HL-60 (cell line): ENCODE measurements at regions not wholly inside any gene's neighbourhood (a gene's known extent, or its start where the extent isn't known, plus 50 kb on each side); places are given as distances from the start of the nearest gene placed in this dataset.

Experiments used
- DNase-seq, 2 experiments: peaks; one replicate each; pipeline ENCODE4 v3.0.0-alpha.2; 2010 to 2020; ENCODE audit warnings: low read depth in 1 of 2, low spot score in 1 of 2
- H3K27ac ChIP-seq: fragments of 250-450 bp; sonication (Bioruptor Pico); replicated peaks from 2 replicates; pipeline ENCODE4 v1.5.1; 2020; ENCODE audit warnings: mild to moderate bottlenecking, moderate library complexity
- H3K27me3 ChIP-seq: fragments of 250-450 bp; sonication (Bioruptor Pico); 2 replicates; pipeline ENCODE4 v1.5.1; 2021; ENCODE audit warnings: mild to moderate bottlenecking, moderate library complexity; ENCODE audit not compliant: insufficient read depth, poor library complexity, severe bottlenecking
- H3K4me3 ChIP-seq: replicated peaks from 2 replicates; pipeline ENCODE4 v1.5.1; 2011; ENCODE audit warnings: mild to moderate bottlenecking, control low read depth, low read length; ENCODE audit not compliant: insufficient read depth
- GABPA ChIP-seq: IDR thresholded peaks from 2 replicates; pipeline ENCODE4 v1.6.1; 2012; ENCODE audit warnings: low read depth
- POLR2AphosphoS5 ChIP-seq: IDR thresholded peaks from 2 replicates; pipeline ENCODE4 v1.6.1; 2012; ENCODE audit warnings: low read depth
- SPI1 ChIP-seq: IDR thresholded peaks from 2 replicates; pipeline ENCODE4 v1.6.1; 2012; ENCODE audit warnings: low read depth, mild to moderate bottlenecking, borderline replicate concordance
- TF ChIP-seq, protein P1 (sequence below): IDR thresholded peaks from one replicate; pipeline ENCODE4 v1.5.1; 2011; ENCODE audit warnings: low read length, control low read depth, inconsistent platforms; ENCODE audit not compliant: insufficient read depth
- TF ChIP-seq, protein P2 (sequence below): IDR thresholded peaks from 2 replicates; pipeline ENCODE4 v1.6.1; 2012; ENCODE audit warnings: low read depth; ENCODE audit not compliant: insufficient replicate concordance

DNA sequence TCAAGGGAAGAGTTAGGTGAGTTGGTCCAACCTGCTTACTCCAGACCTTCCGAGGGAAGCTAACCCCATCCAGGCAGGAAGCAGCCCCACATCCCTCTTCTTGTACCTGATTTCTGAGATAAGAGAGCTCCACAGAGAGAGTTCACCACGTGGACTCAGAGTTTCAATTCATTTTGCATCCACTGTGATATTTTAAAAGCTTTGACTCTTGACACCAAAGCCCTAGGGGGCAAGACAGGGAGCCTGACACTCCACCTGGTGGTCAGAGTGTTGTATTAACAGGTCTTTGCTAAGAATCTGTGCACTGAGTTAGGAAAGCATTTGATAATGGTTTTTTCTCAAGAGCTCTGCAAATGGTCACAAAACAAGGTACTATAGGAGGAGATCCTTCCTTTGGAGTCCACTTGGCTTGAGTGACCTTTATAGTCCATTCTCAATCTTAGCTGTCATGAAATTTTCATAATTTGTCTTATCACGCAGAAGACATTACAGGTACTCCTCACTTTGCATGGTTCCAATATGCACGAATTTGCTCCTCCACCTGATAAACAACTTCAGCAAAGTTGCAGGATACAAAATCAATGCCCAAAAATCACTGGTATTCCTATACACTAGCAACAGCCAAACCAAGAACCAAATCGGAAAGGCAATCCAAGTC, 56.2 kb upstream of the RIPOR2 start:
- Histone ChIP-seq H3K27ac (no peak overlapping the region), H3K27me3 (no peaks in the 10 kb centered on the region), H3K4me3 (no peak overlapping the region)
- peak in 1 of 2 experiments; percentile 60 for DNase-seq
- no peak for TF ChIP-seq POLR2AphosphoS5
- TF ChIP-seq, protein P1, sequence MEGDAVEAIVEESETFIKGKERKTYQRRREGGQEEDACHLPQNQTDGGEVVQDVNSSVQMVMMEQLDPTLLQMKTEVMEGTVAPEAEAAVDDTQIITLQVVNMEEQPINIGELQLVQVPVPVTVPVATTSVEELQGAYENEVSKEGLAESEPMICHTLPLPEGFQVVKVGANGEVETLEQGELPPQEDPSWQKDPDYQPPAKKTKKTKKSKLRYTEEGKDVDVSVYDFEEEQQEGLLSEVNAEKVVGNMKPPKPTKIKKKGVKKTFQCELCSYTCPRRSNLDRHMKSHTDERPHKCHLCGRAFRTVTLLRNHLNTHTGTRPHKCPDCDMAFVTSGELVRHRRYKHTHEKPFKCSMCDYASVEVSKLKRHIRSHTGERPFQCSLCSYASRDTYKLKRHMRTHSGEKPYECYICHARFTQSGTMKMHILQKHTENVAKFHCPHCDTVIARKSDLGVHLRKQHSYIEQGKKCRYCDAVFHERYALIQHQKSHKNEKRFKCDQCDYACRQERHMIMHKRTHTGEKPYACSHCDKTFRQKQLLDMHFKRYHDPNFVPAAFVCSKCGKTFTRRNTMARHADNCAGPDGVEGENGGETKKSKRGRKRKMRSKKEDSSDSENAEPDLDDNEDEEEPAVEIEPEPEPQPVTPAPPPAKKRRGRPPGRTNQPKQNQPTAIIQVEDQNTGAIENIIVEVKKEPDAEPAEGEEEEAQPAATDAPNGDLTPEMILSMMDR = peak; percentile 51

DNA sequence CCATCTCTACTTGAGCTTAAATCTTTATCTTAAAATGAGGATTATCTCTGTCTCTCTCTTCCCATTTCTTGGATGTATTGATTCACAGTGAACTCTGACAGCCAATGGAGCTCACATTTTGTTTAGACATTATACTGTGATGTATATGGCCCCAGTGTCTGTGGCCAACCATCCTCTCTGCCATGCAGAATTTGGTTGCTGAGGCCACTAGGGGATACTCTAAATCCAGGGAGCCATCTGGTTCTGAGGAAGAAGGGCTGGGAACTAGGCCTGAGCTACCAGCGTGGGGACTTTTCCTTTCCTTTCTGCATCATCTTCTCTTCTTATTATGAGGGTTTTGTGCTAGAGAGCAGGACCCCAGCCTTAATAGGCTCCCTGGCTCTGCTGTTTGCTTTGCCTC, 59.1 kb upstream of the RIPOR2 start:
- DNase-seq = no peak
- H3K27ac ChIP-seq = no peak overlapping the region
- TF ChIP-seq, protein P2, sequence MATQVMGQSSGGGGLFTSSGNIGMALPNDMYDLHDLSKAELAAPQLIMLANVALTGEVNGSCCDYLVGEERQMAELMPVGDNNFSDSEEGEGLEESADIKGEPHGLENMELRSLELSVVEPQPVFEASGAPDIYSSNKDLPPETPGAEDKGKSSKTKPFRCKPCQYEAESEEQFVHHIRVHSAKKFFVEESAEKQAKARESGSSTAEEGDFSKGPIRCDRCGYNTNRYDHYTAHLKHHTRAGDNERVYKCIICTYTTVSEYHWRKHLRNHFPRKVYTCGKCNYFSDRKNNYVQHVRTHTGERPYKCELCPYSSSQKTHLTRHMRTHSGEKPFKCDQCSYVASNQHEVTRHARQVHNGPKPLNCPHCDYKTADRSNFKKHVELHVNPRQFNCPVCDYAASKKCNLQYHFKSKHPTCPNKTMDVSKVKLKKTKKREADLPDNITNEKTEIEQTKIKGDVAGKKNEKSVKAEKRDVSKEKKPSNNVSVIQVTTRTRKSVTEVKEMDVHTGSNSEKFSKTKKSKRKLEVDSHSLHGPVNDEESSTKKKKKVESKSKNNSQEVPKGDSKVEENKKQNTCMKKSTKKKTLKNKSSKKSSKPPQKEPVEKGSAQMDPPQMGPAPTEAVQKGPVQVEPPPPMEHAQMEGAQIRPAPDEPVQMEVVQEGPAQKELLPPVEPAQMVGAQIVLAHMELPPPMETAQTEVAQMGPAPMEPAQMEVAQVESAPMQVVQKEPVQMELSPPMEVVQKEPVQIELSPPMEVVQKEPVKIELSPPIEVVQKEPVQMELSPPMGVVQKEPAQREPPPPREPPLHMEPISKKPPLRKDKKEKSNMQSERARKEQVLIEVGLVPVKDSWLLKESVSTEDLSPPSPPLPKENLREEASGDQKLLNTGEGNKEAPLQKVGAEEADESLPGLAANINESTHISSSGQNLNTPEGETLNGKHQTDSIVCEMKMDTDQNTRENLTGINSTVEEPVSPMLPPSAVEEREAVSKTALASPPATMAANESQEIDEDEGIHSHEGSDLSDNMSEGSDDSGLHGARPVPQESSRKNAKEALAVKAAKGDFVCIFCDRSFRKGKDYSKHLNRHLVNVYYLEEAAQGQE = no peak
- TF ChIP-seq POLR2AphosphoS5 = no peak
- no peak for TF ChIP-seq SPI1
- TF ChIP-seq GABPA = no peak
- TF ChIP-seq, protein P1 = no peak
- no peak overlapping the region for H3K4me3 ChIP-seq
- no peaks in the 10 kb centered on the region for H3K27me3 ChIP-seq

DNA sequence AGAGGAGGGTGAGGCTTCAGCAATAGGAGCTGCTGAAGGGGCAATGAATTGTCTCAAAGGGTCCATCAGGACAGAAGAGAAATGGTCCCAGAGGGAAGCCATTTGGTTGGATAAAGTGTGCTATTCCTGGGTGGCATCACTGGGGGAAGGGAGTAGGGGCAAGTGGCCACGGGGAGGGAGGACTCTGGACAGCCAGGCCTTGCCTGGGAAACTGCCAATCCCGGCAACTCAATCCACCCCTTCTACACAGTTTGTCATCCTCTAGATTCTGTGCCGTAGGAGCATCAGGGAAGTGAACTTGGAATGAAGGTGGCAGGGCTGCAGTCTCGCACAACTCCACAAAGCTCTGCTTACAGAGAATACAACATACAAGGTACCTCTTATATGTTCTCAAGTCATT, 59.5 kb upstream of the RIPOR2 start:
- H3K27ac ChIP-seq = no peak overlapping the region
- no peaks in the 10 kb centered on the region for H3K27me3 ChIP-seq
- no peak overlapping the region for H3K4me3 ChIP-seq
- DNase-seq = no peak
- no peak for TF ChIP-seq GABPA
- no peak for TF ChIP-seq SPI1
- TF ChIP-seq POLR2AphosphoS5 = no peak
- TF ChIP-seq, protein P2 = no peak
- TF ChIP-seq, protein P1 = no peak

DNA sequence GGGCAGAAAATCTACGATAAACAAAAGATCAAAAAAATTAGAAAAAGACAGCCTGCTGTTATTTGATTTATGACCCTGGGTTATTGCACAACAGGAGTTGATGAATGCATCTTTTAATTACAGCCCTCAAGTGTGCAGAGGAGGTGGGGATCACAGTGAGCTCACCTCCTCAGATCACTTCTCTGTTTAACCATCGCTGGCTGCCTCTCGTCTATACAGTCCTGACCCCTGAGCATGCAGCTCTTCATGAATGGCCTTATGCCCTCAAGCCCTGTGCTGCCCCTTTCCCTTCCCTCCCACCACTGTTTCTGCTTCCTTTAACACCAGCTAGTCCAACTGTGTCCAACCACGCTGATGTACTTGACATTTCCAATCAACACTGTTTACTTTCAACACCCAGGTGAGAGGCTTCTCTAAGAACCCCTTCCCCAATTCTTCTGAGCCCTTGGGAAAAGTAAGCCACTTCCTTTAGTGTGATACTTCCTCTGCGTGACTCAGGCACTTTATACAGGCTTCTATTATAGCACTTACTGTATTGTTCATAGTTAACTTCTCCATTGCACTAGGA, 60.6 kb upstream of the RIPOR2 start:
- Histone ChIP-seq H3K4me3 (no peak overlapping the region), H3K27ac (no peak overlapping the region), H3K27me3 (no peaks in the 10 kb centered on the region)
- peak in 1 of 2 experiments; percentile 31 for DNase-seq
- TF ChIP-seq GABPA (no peak), SPI1 (peak; percentile 59; the same call in 1 of the 2 replicates), POLR2AphosphoS5 (no peak)
- TF ChIP-seq, protein P2 = no peak
- TF ChIP-seq, protein P1 = no peak
